H1 (cell line): ENCODE measurements at regions not wholly inside any gene's neighbourhood (a gene's known extent, or its start where the extent isn't known, plus 50 kb on each side); places are given as distances from the start of the nearest gene placed in this dataset.
A peak's percentile ranks its signal among the peaks of the same experiment; 100 is the strongest.

ENCODE experiments used
- CTCF ChIA-PET: fragments of 300-600 bp; sonication (Branson Sonifier 250); formaldehyde crosslinking; loops from one replicate; lab custom pipeline; 2021; ENCODE audit not compliant: partially characterized antibody; lab: Charles Lee
- POLR2A ChIA-PET: fragments of 300-600 bp; sonication (Branson Sonifier 250); formaldehyde crosslinking; loops from one replicate; lab custom pipeline; 2021; ENCODE audit warnings: inconsistent platforms; ENCODE audit not compliant: partially characterized antibody; lab: Charles Lee
- DNase-seq, 2 experiments: peaks; one replicate each; pipeline versions ENCODE4 v3.0.0 to v3.0.0-alpha.2; 2010 to 2022; ENCODE audit warnings: low spot score in 2 of 2, low read depth in 1 of 2, mixed read lengths in 1 of 2
- FAIRE-seq: peaks from 2 replicates; lab custom pipeline; 2011; peaks lifted over from hg19 to GRCh38; lab: Jason Lieb, UNC
- H2AFZ ChIP-seq: 2 replicates; pipeline ENCODE4 v1.8.1; 2012; ENCODE audit warnings: low read length, inconsistent platforms
- H2AK5ac ChIP-seq: 2 replicates; pipeline ENCODE4 v1.6.1; 2013; ENCODE audit warnings: low read depth, low read length
- H2BK120ac ChIP-seq: replicated peaks from 2 replicates; pipeline ENCODE3; 2013; ENCODE audit warnings: low read depth, low read length, inconsistent platforms
- H2BK12ac ChIP-seq: 2 replicates; pipeline ENCODE4 v1.6.1; 2013; ENCODE audit warnings: low read depth, low read length
- H2BK15ac ChIP-seq: 2 replicates; pipeline ENCODE4 v1.6.1; 2013; ENCODE audit warnings: low read length
- H2BK20ac ChIP-seq: 2 replicates; pipeline ENCODE4 v1.6.1; 2013; ENCODE audit warnings: low read length
- H2BK5ac ChIP-seq: 2 replicates; pipeline ENCODE4 v1.6.1; 2013; ENCODE audit warnings: low read depth, low read length
- H3K14ac ChIP-seq: 2 replicates; pipeline ENCODE4 v1.6.1; 2013; ENCODE audit warnings: inconsistent platforms; ENCODE audit not compliant: insufficient read length
- H3K18ac ChIP-seq: 2 replicates; pipeline ENCODE4 v1.6.1; 2013; ENCODE audit warnings: low read length; ENCODE audit errors: extremely low read depth
- H3K23ac ChIP-seq: 2 replicates; pipeline ENCODE4 v1.6.1; 2013; ENCODE audit warnings: inconsistent platforms; ENCODE audit not compliant: insufficient read length
- H3K23me2 ChIP-seq: 2 replicates; pipeline ENCODE4 v1.6.1; 2013; ENCODE audit warnings: low read depth, low read length
- H3K27ac ChIP-seq: 2 replicates; pipeline ENCODE4 v1.6.1; 2011; ENCODE audit warnings: low read depth, low read length, inconsistent platforms
- H3K27me3 ChIP-seq, 4 experiments: replicated peaks in 1 of 4; 1 replicate in 1 of 4; 2 replicates in 3 of 4; pipeline versions ENCODE4 v1.6.1 to v1.8.1; 2011 to 2013; ENCODE audit warnings: low read length in 3 of 4, mild to moderate bottlenecking in 3 of 4, inconsistent platforms in 2 of 4, mixed read lengths in 2 of 4, moderate library complexity in 1 of 4; ENCODE audit not compliant: control insufficient read depth in 3 of 4, insufficient read depth in 3 of 4; ENCODE audit errors: extremely low read depth in 1 of 4
- H3K36me3 ChIP-seq, 4 experiments: 2 replicates each; pipeline versions ENCODE4 v1.6.1 to v1.8.1; 2011 to 2013; ENCODE audit warnings: mild to moderate bottlenecking in 4 of 4, low read length in 3 of 4, moderate library complexity in 2 of 4, control low read depth in 1 of 4, inconsistent platforms in 1 of 4; ENCODE audit not compliant: insufficient read depth in 4 of 4, control insufficient read depth in 2 of 4
- H3K4ac ChIP-seq: replicated peaks from 2 replicates; pipeline ENCODE3; 2013; ENCODE audit warnings: low read length, low read depth, mixed read lengths, inconsistent platforms; ENCODE audit not compliant: insufficient read length
- H3K4me1 ChIP-seq, 4 experiments: replicated peaks in 1 of 4; 1 replicate in 1 of 4; 2 replicates in 3 of 4; pipeline versions ENCODE4 v1.6.1 to v1.8.1; 2011 to 2013; ENCODE audit warnings: low read length in 3 of 4, inconsistent platforms in 2 of 4, mixed read lengths in 1 of 4; ENCODE audit not compliant: insufficient read depth in 4 of 4, control insufficient read depth in 3 of 4
- H3K4me2 ChIP-seq, 2 experiments: 2 replicates each; pipeline versions ENCODE4 v1.6.1 to v1.8.1; 2011 to 2013; ENCODE audit warnings: low read depth in 2 of 2, low read length in 2 of 2, control low read depth in 1 of 2, inconsistent platforms in 1 of 2, mild to moderate bottlenecking in 1 of 2; ENCODE audit not compliant: insufficient read depth in 1 of 2
- H3K4me3 ChIP-seq, 4 experiments: fragments of 200-600, 300-600 bp in 1 of 4; sonication (generic), shearing (Covaris generic), sonication (Bioruptor Twin) in 1 of 4; 2 replicates each; pipeline versions ENCODE4 v1.5.1 to v1.8.1; 2011 to 2016; ENCODE audit warnings: low read length in 4 of 4, low read depth in 3 of 4, control low read depth in 2 of 4, inconsistent platforms in 2 of 4, mild to moderate bottlenecking in 2 of 4, mixed read lengths in 1 of 4, moderate library complexity in 1 of 4; ENCODE audit not compliant: insufficient read depth in 2 of 4; ENCODE audit errors: extremely low read depth in 1 of 4
- H3K56ac ChIP-seq: replicated peaks from 2 replicates; pipeline ENCODE3; 2013; ENCODE audit warnings: low read depth, mild to moderate bottlenecking, mixed read lengths, low read length, inconsistent platforms; ENCODE audit not compliant: insufficient read length
- H3K79me1 ChIP-seq: 2 replicates; pipeline ENCODE4 v1.6.1; 2013; ENCODE audit warnings: low read depth, low read length, control low read depth
- H3K79me2 ChIP-seq, 2 experiments: 2 replicates each; pipeline versions ENCODE4 v1.6.1 to v1.8.1; 2012 to 2013; ENCODE audit warnings: low read length in 2 of 2, mild to moderate bottlenecking in 2 of 2, inconsistent platforms in 1 of 2; ENCODE audit not compliant: insufficient read depth in 2 of 2, control insufficient read depth in 1 of 2
- H3K9ac ChIP-seq, 4 experiments: replicated peaks in 1 of 4; 1 replicate in 1 of 4; 2 replicates in 3 of 4; pipeline versions ENCODE4 v1.6.1 to v1.8.1; 2011 to 2013; ENCODE audit warnings: low read depth in 3 of 4, low read length in 3 of 4, control low read depth in 2 of 4, mild to moderate bottlenecking in 2 of 4, moderate library complexity in 2 of 4, inconsistent platforms in 1 of 4; ENCODE audit errors: extremely low read depth in 1 of 4
- H3K9me3 ChIP-seq, 2 experiments: 2 replicates each; pipeline versions ENCODE4 v1.6.1 to v1.8.1; 2012 to 2013; ENCODE audit warnings: mild to moderate bottlenecking in 2 of 2, moderate library complexity in 2 of 2, control low read depth in 1 of 2, inconsistent platforms in 1 of 2, low read depth in 1 of 2, low read length in 1 of 2, mixed read lengths in 1 of 2; ENCODE audit not compliant: insufficient read depth in 2 of 2
- H4K20me1 ChIP-seq, 2 experiments: replicated peaks in 1 of 2; 2 replicates each; pipeline versions ENCODE3 to v1.8.1; 2011 to 2013; ENCODE audit warnings: inconsistent platforms in 2 of 2, low read length in 2 of 2, mild to moderate bottlenecking in 1 of 2; ENCODE audit not compliant: insufficient read depth in 2 of 2, control insufficient read depth in 1 of 2
- H4K5ac ChIP-seq: 2 replicates; pipeline ENCODE4 v1.6.1; 2013; ENCODE audit warnings: low read length, low read depth, mixed read lengths, inconsistent platforms; ENCODE audit not compliant: insufficient read length
- H4K8ac ChIP-seq: 2 replicates; pipeline ENCODE4 v1.8.0; 2013; ENCODE audit warnings: mild to moderate bottlenecking, moderate library complexity, low read length, inconsistent platforms; ENCODE audit not compliant: insufficient read depth; ENCODE audit errors: extremely low read depth
- H4K91ac ChIP-seq: replicated peaks from 2 replicates; pipeline ENCODE3; 2013; ENCODE audit warnings: low read length, mixed read lengths, inconsistent platforms; ENCODE audit not compliant: insufficient read length
- ASH2L ChIP-seq: fragments of 200-600, 300-600 bp; sonication (generic); IDR thresholded peaks from one replicate; pipeline ENCODE4 v1.7.1; 2017; ENCODE audit warnings: low read length
- CBX8 ChIP-seq: fragments of 300-800, 300-1000 bp; sonication (generic); IDR thresholded peaks from 2 replicates; pipeline ENCODE4 v1.7.1; 2016; ENCODE audit warnings: low read depth, low read length, borderline replicate concordance
- CHD2 ChIP-seq: IDR thresholded peaks from 2 replicates; pipeline ENCODE4 v1.6.1; 2012; ENCODE audit warnings: low read length, improper control_type of control experiment
- MAX ChIP-seq: IDR thresholded peaks from 2 replicates; pipeline ENCODE4 v1.6.1; 2012; ENCODE audit warnings: inconsistent platforms
- RBBP5 ChIP-seq: IDR thresholded peaks from 2 replicates; pipeline ENCODE4 v1.7.1; 2012; ENCODE audit warnings: low read depth, mild to moderate bottlenecking, inconsistent platforms, low read length, moderate library complexity, borderline replicate concordance
- RNF2 ChIP-seq: fragments of 200-900, 300-1000 bp; sonication (generic); IDR thresholded peaks from 2 replicates; pipeline ENCODE4 v1.7.1; 2016; ENCODE audit warnings: borderline replicate concordance, low read depth, mild to moderate bottlenecking, antibody characterized with exemption, low read length; ENCODE audit not compliant: poor library complexity, severe bottlenecking; ENCODE audit errors: missing control alignments
- SP1 ChIP-seq: IDR thresholded peaks from 2 replicates; pipeline ENCODE4 v1.6.1; 2011; ENCODE audit warnings: low read depth, low read length
- TEAD4 ChIP-seq: IDR thresholded peaks from 2 replicates; pipeline ENCODE4 v1.6.1; 2012; ENCODE audit warnings: low read depth, low read length, inconsistent platforms, mixed read lengths
- WGBS, 2 experiments: shearing (Covaris generic) in 1 of 2; methylation state at CpG; one replicate each; pipeline versions ENCODE4 v1.1.6 to v1.1.7; 2013 to 2015; ENCODE audit warnings: low lambda C conversion rate in 2 of 2, mixed read lengths in 2 of 2, inconsistent platforms in 1 of 2, low coverage in 1 of 2, missing lambda C conversion rate in 1 of 2; ENCODE audit not compliant: insufficient replicate concordance in 2 of 2, insufficient coverage in 1 of 2, insufficient read length in 1 of 2; ENCODE audit errors: extremely low coverage in 1 of 2, missing lambda C conversion rate in 1 of 2; 5-methylcytosine and 5-hydroxymethylcytosine counted together

DNA sequence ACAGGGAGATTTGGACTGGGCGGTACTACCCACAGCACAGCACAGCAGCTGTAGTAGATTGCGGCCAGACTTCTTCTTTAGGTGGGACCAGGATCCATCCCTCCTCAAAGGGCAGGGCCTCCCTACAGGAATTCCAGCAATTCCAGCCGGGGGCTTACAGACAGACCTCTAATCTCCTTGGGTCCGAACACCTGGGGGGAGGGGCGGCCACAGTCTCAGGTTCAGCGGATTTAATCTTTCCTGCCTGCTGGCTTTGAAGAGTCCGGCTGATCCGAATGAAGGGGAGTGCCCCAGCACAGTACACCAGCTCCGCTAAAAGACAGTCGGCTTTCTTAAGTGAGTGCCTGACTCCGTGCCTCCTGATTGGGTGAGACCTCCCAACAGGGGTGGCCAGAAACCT, 1708.5 kb downstream of the BRINP3 start:
- H3K56ac ChIP-seq: no peak overlapping the region
- WGBS, 2 experiments: 93% methylated on average over 11 of the region's 11 CpGs; no CpG with 5 or more reads in 1 of the 2 experiments
- no peaks in the 10 kb centered on the region for H3K27me3 ChIP-seq
- no peak overlapping the region for H3K4me3 ChIP-seq
- no peak overlapping the region for H3K4ac ChIP-seq
- peak overlapping the region; percentile 75; the same call in 1 of the 2 replicates for H2BK12ac ChIP-seq
- H4K5ac ChIP-seq: no peak overlapping the region
- H3K4me2 ChIP-seq: no peak overlapping the region; a peak in 1 of 4 replicates
- no peaks in the 10 kb centered on the region for H4K20me1 ChIP-seq
- no peak overlapping the region for H3K9ac ChIP-seq
- H3K36me3 ChIP-seq: no peaks in the 10 kb centered on the region
- no peak for FAIRE-seq
- no peak overlapping the region for H2BK5ac ChIP-seq
- H4K91ac ChIP-seq: no peak overlapping the region
- H3K23ac ChIP-seq: no peak overlapping the region
- H3K79me1 ChIP-seq: no peaks in the 10 kb centered on the region
- H3K79me2 ChIP-seq: no peaks in the 10 kb centered on the region
- peak overlapping the region; percentile 71; the same call in 1 of the 2 replicates for H4K8ac ChIP-seq
- H2BK120ac ChIP-seq: no peak overlapping the region
- ChIA-PET CTCF (interaction anchor here (1.1 to 1.7 kb wide), 2 partner anchors 11 to 13 kb away, joined by 3 to 4 read pairs; no protein-coding TSS in a partner anchor), POLR2A (no interaction called here)
- no peak overlapping the region for H3K27ac ChIP-seq
- 0 out of 2 replicates have a peak overlapping the region, but pooled peaks have one; percentile 24 for H2AK5ac ChIP-seq
- no peak for DNase-seq
- no peak overlapping the region; the same call in 1 of the 2 replicates for H2BK20ac ChIP-seq
- no peak overlapping the region for H2BK15ac ChIP-seq
- H3K14ac ChIP-seq: no peak overlapping the region
- H3K18ac ChIP-seq: no peak overlapping the region
- no peaks in the 10 kb centered on the region; a peak in 1 of 4 replicates for H3K9me3 ChIP-seq
- TF ChIP-seq RNF2: no peak
- no peak for TF ChIP-seq CBX8
- no peak for TF ChIP-seq CHD2
- peak; percentile 59; the same call in 1 of the 2 replicates for TF ChIP-seq RBBP5
- TF ChIP-seq TEAD4: peak; percentile 75
- TF ChIP-seq ASH2L: peak; percentile 76
- TF ChIP-seq SP1: peak; percentile 69; the same call in 1 of the 2 replicates
- TF ChIP-seq MAX: no peak
- H3K23me2 ChIP-seq: no peaks in the 10 kb centered on the region
- no peak overlapping the region for H2AFZ ChIP-seq
- H3K4me1 ChIP-seq: peaks cover 0 to 5% (median 0%) of the 10 kb centered on the region in 4 experiments; a peak in 1 of 7 replicates
